ENCODE measurements at regions not wholly inside any gene's neighbourhood (a gene's known extent, or its start where the extent isn't known, plus 50 kb on each side); places are given as distances from the start of the nearest gene placed in this dataset.

- no peak for DNase-seq
These were observed 71.9 kb upstream of the KRR1 start for GRCh38 chr12:75583355-75583754.

DNA sequence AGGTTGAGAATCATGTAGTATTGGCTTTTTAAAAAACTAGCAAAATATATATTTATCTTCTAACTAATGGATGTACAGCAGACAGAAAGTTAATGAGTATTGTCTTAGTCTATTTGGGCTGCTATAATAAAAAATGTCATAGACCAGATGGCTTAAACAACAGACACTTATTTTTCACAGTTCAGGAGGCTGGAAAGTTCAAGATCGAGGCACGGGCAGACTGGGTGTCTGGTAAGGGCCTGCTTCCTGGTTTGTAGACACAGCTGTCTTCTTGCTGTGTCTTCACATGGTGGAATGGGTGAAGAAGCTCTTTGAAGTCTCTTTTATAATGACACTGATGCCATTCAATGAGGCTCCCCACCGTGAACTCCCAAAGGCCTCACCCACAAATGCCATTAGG is 70.1 kb upstream of the KRR1 start:
- no peak for DNase-seq

- DNase-seq = no peak
These were observed 68.1 kb upstream of the KRR1 start for GRCh38 chr12:75579552-75579951.

DNA sequence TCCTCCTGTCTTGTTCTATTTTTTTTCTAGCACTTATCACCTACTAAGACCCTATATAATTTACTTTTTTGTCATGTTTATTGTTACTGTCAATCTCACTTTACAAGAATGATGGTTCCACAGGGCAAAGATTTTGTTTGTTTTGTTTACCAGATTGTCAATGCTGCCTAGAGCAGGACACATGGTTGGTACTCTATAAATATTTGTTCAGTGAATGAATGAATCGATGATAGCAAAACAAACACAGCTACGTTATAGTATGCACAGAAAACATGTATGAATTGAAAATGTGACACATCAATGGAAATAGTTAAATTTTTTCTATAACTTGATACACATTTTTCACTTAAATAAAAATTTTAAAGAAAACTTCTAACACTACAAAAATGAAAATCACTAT is 67.1 kb upstream of the KRR1 start:
- DNase-seq = no peak

- DNase-seq = no peak
These were observed 66.4 kb upstream of the KRR1 start for GRCh38 chr12:75577812-75578211.

- no peak for DNase-seq
These were observed 60.3 kb upstream of the KRR1 start for GRCh38 chr12:75571656-75572205.

DNA sequence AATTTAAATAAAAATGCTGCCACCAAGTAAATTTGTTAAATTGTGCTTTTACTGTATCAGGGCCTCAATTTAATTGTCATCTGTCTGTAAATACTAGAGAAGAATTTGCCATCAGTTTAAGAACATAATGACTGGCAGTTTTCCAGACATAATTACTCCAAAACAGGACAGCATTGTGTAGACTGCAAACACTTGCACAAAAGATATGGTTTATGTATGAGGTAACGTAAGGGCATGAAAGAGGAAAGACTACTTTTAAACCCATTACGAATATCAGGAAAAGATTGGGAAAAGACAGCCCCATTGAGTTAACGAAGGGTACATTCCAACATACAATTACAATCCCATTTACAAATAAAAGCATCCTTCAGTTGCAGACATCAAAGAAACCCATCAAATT is 59.8 kb upstream of the KRR1 start:
- no peak for DNase-seq

DNA sequence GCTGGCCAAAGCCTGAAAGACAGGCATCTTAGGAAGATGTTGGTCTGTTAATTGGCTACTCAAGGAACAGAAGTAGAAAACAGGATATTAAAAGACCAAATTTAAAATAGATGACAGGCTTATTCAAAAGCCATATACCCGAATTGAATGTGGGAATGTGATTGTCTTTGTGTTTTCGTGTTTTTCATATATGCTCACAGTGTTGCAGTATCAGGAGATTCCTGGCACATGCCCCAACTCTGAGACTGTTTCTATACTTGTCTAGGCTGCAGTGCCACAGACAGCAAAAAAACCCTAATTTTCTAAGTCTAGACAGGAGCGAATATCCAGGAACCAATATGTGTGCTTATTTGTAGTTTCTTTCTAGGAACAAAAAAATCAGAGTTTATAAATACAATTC is 57.4 kb upstream of the KRR1 start:
- DNase-seq = no peak

DNA sequence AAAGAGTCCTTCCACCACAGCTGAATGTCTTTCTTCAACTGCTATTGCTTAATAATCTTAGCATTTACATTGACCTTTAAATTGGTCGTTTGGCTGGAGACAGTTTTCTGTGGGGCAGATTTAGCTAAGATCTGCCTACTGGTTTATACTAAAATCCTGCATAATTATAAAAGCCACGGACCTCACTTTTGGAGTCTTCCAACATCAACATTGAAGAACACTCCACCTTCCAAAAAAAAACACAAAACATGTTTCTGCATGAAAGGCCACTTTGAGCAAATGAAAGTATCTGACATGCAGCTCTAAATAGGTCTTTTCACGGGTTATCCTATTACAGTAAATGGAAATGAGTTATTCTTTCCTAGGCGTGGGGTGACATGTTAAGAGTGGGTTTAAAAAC is 57.0 kb upstream of the KRR1 start:
- DNase-seq = no peak

DNA sequence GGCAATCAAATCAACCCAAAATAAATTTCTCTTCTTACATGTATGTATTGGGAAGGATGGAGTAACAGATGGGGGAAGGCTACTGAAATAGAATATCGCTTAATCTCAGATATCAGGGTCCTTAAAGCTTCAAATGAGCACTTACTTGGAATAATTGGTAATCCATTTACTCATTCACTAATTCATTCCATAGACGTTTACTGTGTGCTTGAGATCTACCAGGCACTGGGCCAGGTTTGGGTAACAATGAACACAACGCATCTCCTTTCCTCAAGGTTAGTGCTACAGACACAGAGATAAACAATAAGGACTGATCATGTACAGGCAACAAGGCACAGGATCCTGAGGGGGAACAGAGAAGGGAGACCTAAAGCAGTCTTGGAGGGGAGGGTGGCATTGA is 54.4 kb upstream of the KRR1 start:
- DNase-seq = no peak

GRCh38 chr12:75564852-75565251 is 53.4 kb upstream of the KRR1 start:
- no peak for DNase-seq

DNA sequence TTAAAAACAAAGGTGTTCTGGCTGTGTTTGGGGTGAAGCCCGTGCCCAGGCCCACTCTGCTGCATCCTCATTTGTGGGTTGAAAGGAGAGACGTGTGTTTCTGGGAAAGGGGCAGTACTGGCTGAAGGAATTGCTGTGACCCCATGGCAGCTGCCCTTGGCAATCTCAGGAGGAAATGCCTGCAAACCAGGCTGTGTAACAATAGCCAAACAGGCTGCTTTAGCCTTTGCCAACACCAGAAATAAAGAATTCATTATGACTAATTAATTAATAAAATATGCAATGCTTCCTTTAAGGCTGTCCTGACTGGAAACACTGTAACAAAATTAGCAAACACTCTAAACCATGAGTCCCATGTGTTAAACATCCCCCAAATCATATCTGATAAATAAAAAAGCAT is 53.0 kb upstream of the KRR1 start:
- no peak for DNase-seq

GRCh38 chr12:75563351-75563750 is 51.9 kb upstream of the KRR1 start:
- DNase-seq = no peak

GRCh38 chr12:75561921-75562320 is 50.5 kb upstream of the KRR1 start:
- DNase-seq = no peak

Data from NCI-H2107 (cell line).